HFFc6 (cell line): ENCODE measurements at regions not wholly inside any gene's neighbourhood (a gene's known extent, or its start where the extent isn't known, plus 50 kb on each side); places are given as distances from the start of the nearest gene placed in this dataset.

Experiments
- DNase-seq: peaks from one replicate; pipeline ENCODE4 v3.0.0-alpha.2; 2018
- H3K27ac Mint-ChIP-seq: 2 replicates; pipeline ENCODE4 v1.8.0; 2020; ENCODE audit warnings: mild to moderate bottlenecking, mixed read lengths
- H3K27me3 Mint-ChIP-seq: 2 replicates; pipeline ENCODE4 v1.8.0; 2021; ENCODE audit warnings: mild to moderate bottlenecking, moderate library complexity, mixed read lengths; ENCODE audit not compliant: insufficient read depth
- H3K36me3 Mint-ChIP-seq: 2 replicates; pipeline ENCODE4 v1.8.0; 2021; ENCODE audit warnings: low read depth, mixed read lengths
- H3K4me1 Mint-ChIP-seq: 2 replicates; pipeline ENCODE4 v1.8.0; 2020; ENCODE audit warnings: low read depth, mixed read lengths
- H3K4me3 Mint-ChIP-seq: 2 replicates; pipeline ENCODE4 v1.8.0; 2020; ENCODE audit warnings: mild to moderate bottlenecking, moderate library complexity, mixed read lengths
- H3K9me3 Mint-ChIP-seq: 2 replicates; pipeline ENCODE4 v1.8.0; 2020; ENCODE audit warnings: mild to moderate bottlenecking, mixed read lengths
- CTCF ChIP-seq: fragments of 200-600 bp; sonication (generic); IDR thresholded peaks from 2 replicates; pipeline ENCODE4 v1.5.0; 2021; ENCODE audit warnings: antibody characterized with exemption, mild to moderate bottlenecking

DNA sequence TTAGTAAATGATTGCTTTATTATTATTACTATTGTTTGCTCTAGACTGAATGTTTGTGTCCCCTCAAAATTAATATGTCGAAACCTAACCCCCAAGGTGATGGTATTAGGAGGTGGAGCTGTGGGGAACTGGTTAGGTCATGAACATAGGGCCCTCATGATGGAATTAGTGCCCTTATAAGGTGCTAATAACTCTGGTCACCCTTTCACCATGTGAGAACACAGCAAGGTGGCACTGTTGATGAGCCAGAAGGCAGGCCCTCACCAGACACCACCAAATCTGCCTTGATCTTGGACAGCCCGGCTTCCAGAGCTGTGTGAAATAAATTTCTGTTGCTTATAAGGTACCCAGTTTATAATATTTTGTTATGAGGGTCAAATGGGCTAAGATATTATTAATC is 95.8 kb downstream of the BDNF start:
- H3K4me3 Mint-ChIP-seq = no peak overlapping the region

GRCh38 chr11:27603376-27603990 is 96.8 kb downstream of the BDNF start:
- no peaks in the 10 kb centered on the region for H3K9me3 Mint-ChIP-seq
- no peak for TF ChIP-seq CTCF
- no peaks in the 10 kb centered on the region for H3K4me1 Mint-ChIP-seq
- H3K27ac Mint-ChIP-seq = no peak overlapping the region
- peaks cover 5% of the 10 kb centered on the region for H3K27me3 Mint-ChIP-seq
- H3K4me3 Mint-ChIP-seq = no peak overlapping the region
- DNase-seq = no peak
- peaks cover 5% of the 10 kb centered on the region; the same call in 1 of the 2 replicates for H3K36me3 Mint-ChIP-seq

More for the DNA sequence above, 95.8 kb downstream of the BDNF start:
- no peak for DNase-seq
- peaks cover 5% of the 10 kb centered on the region; the same call in 1 of the 2 replicates for H3K36me3 Mint-ChIP-seq
- no peaks in the 10 kb centered on the region for H3K4me1 Mint-ChIP-seq
- H3K27ac Mint-ChIP-seq = no peak overlapping the region
- H3K27me3 Mint-ChIP-seq = peaks cover 5% of the 10 kb centered on the region
- TF ChIP-seq CTCF = no peak
- H3K9me3 Mint-ChIP-seq = no peaks in the 10 kb centered on the region

GRCh38 chr11:27600656-27601055 is 94.1 kb upstream of the LIN7C start:
- Mint-ChIP-seq H3K4me3 (no peak overlapping the region), H3K4me1 (no peaks in the 10 kb centered on the region)

DNA sequence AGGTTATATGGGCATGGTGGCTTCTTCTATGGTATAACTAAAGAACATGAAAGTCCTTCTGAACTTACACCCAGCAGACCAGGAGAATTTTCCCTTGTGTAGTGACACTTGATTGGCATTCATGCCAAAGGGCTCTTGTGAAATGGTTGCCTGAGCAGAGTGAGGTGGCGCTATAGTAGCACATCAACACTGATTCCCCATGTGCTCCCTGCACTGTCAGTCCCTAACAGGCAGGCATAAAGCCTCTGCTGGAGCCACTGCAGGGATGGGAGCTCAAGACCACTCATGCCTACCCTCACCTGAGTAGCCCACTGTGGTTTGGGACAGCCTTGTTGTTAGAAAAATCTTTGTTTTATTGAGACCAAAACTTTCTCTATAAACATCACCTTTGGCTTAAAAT is 92.6 kb upstream of the LIN7C start:
- DNase-seq = no peak
- H3K4me1 Mint-ChIP-seq = no peaks in the 10 kb centered on the region
- peaks cover 5% of the 10 kb centered on the region for H3K27me3 Mint-ChIP-seq
- no peaks in the 10 kb centered on the region for H3K9me3 Mint-ChIP-seq
- H3K27ac Mint-ChIP-seq = no peak overlapping the region
- no peak for TF ChIP-seq CTCF
- peaks cover 5% of the 10 kb centered on the region; the same call in 1 of the 2 replicates for H3K36me3 Mint-ChIP-seq
- H3K4me3 Mint-ChIP-seq = no peak overlapping the region

More at GRCh38 chr11:27600656-27601055, 94.1 kb upstream of the LIN7C start:
- no peaks in the 10 kb centered on the region for H3K9me3 Mint-ChIP-seq
- peaks cover 5% of the 10 kb centered on the region for H3K27me3 Mint-ChIP-seq
- TF ChIP-seq CTCF = no peak
- H3K36me3 Mint-ChIP-seq = peaks cover 5% of the 10 kb centered on the region; the same call in 1 of the 2 replicates
- H3K27ac Mint-ChIP-seq = no peak overlapping the region
- no peak for DNase-seq

- H3K36me3 Mint-ChIP-seq = peaks cover 5% of the 10 kb centered on the region; the same call in 1 of the 2 replicates
- DNase-seq = no peak
Measured at GRCh38 chr11:27596802-27597201, 90.2 kb upstream of the LIN7C start.

More at GRCh38 chr11:27596802-27597201, 90.2 kb upstream of the LIN7C start:
- Mint-ChIP-seq H3K27ac (no peak overlapping the region), H3K27me3 (peaks cover 3% of the 10 kb centered on the region), H3K4me3 (no peak overlapping the region), H3K9me3 (no peaks in the 10 kb centered on the region), H3K4me1 (peaks cover 14% of the 10 kb centered on the region)
- TF ChIP-seq CTCF = no peak
